NCI-H69 (cell line): ENCODE measurements at regions not wholly inside any gene's neighbourhood (a gene's known extent, or its start where the extent isn't known, plus 50 kb on each side); places are given as distances from the start of the nearest gene placed in this dataset.

Experiments
- DNase-seq: peaks from one replicate; lab custom pipeline; 2025; lab: John Stamatoyannopoulos, UW

DNA sequence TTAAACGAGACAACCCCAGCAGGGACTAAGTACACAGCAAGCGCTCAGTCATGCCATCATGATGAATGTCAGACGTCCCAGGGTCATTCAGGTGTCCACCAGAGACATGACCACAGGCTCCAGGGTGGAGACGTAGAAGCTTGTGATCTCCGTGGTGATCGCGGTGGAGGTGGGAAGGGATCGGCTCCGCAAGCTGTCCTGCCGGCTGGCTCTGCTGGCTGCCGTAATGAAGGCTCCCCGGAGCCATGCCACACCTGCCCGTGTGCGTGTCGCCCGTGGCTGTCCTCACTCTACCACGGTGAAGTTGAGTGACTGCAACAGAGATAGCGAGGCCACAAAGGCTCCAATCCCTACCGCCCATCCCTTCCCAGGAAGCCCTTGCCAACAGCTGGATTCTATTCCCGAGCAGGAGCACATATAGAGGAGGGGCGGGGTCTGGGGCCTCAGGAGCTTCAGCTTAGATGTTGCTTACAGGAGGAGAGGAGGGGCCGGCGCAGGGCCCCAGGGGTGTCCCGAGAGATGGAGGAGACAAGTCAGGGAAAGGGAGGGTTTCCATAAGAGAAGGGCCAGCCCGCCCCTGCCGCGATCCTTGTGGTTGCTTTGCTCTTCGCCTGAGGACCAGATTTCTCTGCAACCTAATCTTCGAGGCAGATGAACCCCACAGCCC lies 332.6 kb upstream of the SFSWAP start:
- no peak for DNase-seq

DNA sequence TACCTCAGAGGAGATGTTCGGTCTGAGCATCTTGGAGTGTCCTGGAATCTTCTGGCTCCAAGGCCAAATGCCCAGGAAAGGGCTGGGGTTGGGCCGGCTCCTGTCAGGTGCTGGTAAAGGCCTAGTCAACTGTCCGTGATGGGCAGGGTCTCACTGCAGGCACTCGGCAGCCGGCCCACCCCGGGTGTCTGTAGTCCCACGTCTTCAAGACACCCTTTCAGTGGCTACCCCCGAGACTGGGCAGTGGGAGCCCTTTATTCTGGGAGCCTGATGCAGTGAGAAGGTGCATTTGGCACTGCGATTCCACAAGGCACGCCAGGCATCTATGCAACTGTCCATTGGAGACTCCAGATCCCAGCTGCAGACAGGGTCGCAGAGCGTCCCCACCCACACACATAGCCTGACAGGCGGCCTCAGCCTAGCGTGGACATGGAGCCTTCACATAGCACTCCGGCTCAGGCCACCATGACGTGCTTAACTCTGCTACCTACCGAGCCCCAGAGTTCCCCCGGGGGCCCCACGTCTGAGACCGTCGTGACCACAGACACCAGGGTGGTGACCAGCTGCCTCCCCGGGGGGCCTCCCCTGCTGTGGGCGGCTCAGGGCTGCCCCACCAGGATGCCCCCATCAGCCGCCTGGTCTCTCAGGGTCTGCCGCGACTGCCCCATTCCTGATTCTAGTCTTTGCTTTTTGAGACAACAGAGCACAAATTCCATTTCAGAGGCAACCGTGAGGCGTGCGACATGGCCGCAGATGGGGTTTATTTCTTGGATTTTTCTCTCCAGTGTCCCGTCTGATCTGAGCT lies 331.8 kb upstream of the SFSWAP start:
- DNase-seq: no peak

DNA sequence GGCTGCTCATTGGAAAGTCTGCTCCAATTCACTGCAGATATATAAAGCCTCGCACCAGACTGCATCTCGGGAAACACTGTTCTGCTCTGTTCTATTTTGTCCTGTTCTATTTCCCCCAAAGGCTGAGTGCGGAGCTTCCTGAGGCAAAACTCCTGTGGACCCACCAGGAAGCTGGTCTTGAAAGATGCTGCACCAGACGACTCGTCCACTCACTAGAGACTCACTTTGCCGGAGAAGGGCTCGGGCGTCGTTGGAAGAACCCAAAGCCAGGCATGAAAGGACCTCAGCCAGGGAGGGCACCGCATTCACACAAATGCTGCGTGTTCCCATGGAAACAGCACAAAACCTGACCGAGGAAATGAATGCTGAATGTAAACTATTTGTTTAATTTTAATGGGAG lies 331.2 kb upstream of the SFSWAP start:
- DNase-seq: no peak

GRCh38 chr12:131380220-131380964 lies 330.5 kb upstream of the SFSWAP start:
- DNase-seq: no peak

GRCh38 chr12:131380965-131381705 lies 329.8 kb upstream of the SFSWAP start:
- no peak for DNase-seq

- no peak for DNase-seq
These were observed 329.0 kb upstream of the SFSWAP start for GRCh38 chr12:131381716-131382430.

DNA sequence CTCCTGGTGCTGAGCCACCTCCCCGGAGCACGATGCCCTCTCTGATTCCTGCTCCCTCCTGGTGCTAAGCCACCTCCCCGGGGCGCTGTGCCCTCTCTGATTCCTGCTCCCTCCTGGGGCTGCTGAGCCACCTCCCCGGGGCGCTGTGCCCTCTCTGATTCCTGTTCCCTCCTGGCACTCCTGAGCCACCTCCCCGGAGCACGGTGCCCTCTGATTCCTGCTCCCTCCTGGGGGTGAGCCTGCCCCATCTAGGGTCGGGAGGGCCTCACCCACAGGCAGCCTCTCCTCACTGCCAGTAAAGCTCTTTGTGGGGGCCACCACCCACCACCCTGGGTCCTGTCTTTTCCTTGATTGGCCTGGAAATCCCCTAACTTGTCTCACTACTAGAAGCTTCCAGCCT lies 327.6 kb upstream of the SFSWAP start:
- DNase-seq: no peak

DNA sequence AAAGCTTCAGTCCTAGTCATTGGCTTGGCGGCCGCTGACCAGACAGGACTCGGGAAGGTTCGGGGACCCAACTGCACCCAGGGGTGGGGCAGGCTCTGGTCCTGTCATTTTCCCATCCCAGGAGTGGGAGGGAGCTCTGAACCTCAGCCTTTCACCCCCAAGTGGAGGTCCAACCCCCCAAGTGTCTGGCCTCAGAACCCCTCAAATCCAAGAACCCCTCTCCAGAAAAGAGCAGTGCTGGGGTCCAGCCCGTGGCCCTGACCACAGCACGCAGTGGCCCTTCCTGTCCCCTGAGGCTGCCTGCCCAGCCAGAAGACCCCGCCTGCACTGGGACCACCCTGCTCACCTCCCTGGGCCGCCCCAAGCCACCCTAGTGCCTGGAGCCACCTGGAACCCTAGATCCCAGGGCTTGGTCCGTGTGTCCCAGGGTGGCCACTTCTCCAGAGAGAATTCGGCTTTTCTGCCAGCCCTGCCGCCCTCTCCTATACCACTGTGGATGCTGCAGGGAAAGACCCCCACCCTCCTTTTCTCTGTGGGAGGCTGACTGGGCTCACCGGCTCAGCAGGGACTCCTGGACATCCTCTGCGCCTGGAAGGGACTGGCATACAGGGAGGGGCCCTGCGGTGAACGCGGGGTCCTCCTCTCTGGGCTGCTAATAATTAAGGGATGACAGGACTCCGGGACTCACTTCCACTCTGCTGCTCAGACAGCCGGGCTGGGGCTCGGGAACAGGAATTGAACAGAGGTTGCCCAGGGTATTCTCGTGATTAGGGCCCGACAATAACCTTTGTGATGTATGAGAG lies 326.9 kb upstream of the SFSWAP start:
- DNase-seq: no peak

DNA sequence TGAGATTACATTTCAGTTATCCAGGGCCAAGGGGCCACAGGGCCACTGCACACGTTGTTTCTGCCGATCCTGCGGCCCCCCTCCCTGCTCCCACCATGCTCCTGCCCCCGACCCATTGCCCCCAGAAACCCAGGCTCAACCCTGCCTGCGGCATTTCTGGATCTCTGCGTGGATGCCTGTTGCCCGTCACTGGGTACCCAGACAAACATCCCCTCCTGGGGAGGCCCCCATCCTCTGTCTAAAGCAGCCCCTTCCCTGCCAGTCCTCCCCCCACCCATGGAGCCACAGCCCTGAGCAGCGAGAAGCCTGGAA lies 326.4 kb upstream of the SFSWAP start:
- no peak for DNase-seq

DNA sequence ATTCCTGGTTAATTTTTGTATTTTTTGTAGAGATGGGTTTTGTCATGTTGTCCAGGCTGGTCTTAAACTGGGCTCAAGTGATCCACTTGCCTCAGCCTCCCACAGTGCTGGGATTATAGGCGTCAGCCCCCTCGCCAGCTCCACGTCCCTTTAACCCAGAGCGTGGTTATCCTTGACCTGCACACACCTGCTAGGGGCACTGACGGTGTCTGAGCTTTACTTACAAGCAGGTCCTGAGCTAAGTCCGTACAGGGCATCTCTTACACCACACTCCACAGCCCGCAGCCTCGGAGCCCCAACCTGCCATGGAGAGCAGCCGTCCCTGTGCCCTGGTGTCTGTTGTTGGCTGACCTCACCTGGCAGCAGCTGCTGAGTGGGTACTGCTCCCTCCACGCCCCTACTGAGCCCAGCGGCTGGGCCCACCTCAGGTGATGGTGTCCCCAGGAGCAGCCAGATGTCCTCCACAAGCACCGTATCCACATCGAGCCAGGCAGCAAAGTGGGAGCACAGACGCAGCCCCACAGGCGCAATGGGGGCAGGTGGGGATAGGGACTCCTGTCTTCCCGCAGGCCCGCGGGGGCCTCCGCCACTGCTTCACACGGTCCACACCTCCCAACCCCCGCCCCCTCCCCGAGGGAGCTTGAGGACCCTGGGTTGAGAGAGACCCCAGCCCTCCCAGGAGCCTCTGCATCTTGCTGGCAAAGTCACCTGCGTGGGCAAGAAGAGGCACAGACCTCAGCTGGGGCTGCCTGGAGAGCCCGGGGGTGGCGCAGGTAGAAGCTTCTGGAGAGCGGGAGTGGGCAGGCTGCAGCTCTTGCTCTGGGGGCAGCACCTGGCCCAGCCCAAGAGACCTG lies 325.4 kb upstream of the SFSWAP start:
- DNase-seq: no peak

DNA sequence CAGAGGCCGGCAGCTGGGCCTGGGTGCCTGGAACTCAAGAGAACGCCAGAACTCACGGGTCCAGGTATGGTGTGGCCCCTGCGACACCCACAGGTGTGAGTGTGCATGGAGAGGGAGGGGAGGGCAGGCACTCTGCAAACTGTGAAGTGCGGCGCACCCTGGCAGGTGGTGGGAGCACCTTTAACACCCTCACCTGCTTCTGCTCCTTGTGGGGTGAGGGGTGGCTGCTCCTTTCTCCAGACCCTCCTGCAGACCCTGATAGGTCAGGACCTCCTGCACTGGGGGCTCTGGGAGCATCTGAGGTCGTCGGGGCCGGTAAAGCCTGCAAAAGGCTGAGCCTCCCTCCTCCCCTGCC lies 324.7 kb upstream of the SFSWAP start:
- no peak for DNase-seq

- DNase-seq: no peak
These were observed 324.1 kb upstream of the SFSWAP start for GRCh38 chr12:131386781-131387180.

DNA sequence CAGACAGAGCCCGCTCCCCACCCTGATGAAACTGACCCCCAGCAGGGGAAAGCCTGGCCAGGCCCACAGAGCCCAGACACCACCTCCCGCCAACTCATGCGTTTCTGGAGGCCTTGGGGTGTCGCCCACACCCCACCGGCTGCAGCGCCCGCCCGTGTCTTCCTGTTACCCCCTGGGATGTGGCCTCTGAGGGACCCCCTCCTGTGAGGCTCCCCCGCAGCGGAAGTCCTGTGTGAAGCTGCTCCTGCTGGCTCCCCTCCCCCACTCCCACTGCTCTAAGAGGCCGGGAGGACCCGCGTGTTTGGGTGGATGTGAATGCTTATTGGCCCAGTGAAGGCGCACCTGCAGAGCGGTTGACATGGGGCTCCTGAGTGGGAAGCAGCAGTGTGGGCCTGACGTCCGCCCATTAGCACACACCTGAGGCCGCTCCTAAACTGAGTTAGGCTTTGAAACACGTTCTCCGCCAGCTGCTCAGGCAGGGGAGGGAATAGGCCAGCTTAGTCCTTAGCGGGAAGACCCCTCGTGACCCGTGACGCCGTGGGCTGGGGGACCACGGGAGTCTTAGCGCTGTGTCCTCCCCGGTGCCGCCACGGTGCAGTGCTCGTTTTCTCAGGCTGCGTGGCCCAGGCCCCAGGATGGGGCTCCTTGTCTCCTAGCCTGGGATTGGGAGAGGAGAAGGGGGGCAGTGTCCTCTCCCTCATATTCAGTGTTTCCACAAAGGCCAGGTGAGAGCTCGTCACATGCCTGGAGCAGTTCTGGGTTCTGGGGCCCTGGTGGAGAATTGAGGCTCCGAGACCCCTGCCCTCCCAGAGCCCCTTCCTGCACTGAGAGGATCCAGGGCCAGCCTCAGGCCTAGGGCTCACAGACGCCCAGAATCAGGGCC lies 323.4 kb upstream of the SFSWAP start:
- DNase-seq: peak; percentile 10

GRCh38 chr12:131388164-131389053 lies 322.5 kb upstream of the SFSWAP start:
- DNase-seq: peak; percentile 93

- no peak for DNase-seq
These were observed 321.6 kb upstream of the SFSWAP start for GRCh38 chr12:131389054-131390013.

DNA sequence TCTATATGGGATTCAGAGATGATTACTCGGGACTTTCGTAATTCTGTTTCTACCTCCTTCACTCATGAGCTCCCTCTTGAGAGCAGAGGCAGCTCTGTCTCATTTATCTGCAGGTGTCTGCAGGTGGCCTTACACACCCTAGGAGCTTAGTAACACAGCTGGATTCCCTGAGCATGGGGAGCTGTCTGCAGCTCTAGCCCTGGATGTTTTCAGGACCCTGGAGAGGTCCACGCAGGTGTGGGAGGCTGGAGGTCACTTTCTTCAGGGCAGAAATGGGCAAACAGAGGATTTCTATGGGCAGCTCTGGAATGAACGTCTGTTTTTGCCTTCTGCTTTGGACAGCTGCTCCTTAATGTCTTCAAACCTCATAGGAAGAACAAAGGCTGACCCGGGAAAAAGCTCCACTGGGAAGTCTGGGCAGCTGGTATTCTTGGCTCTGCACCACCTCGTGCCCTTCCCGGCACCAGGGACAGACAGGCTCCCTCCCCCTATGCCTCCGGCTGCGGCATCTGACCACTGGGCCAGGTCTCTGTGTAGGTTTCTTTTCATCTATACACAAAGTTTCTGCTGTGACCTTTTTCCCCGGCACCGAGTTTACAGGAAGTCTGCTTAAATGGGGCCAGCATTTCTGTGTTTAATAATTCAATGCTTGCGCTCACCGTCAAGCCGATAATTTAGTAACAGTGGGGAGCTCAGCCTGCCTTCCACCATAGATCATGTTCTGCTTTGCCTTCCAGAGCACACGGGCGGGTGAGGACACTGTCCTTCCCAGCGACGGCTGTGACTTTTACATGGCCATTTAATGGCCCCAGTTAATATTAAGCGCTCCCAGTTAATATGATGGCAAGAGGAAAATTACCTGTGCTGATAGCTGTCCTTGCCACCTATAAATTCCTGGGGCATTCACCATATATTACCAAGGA lies 320.2 kb upstream of the SFSWAP start:
- peak; percentile 83 for DNase-seq
